DND-41 (cell line): ENCODE measurements at regions not wholly inside any gene's neighbourhood (a gene's known extent, or its start where the extent isn't known, plus 50 kb on each side); places are given as distances from the start of the nearest gene placed in this dataset.

Experiments used
- ATAC-seq: fragments of 200-7000 bp; cut with Tn5 transposase; 3 replicates; pipeline ENCODE4 v1.9.1; 2021; ENCODE audit warnings: low read depth; ENCODE audit not compliant: insufficient read depth
- DNase-seq: peaks from one replicate; pipeline ENCODE4 v3.0.0-alpha.2; 2020
- H2AFZ ChIP-seq: 2 replicates; pipeline ENCODE4 v1.6.0; 2012; ENCODE audit warnings: low read depth, low read length
- H3K27ac ChIP-seq: 2 replicates; pipeline ENCODE4 v1.5.1; 2012; ENCODE audit warnings: low read length, inconsistent platforms
- H3K27me3 ChIP-seq: fragments of 200-600 bp; sonication (generic); 2 replicates; pipeline ENCODE4 v1.6.0; 2012; ENCODE audit warnings: low read length, mild to moderate bottlenecking, inconsistent platforms; ENCODE audit not compliant: insufficient read depth, poor library complexity
- H3K36me3 ChIP-seq: 2 replicates; pipeline ENCODE4 v1.5.1; 2012; ENCODE audit warnings: low read length, inconsistent platforms; ENCODE audit not compliant: insufficient read depth
- H3K4me1 ChIP-seq: 2 replicates; pipeline ENCODE4 v1.5.1; 2012; ENCODE audit warnings: mild to moderate bottlenecking, low read length; ENCODE audit not compliant: insufficient read depth
- H3K4me2 ChIP-seq: 2 replicates; pipeline ENCODE4 v1.6.0; 2012; ENCODE audit warnings: mild to moderate bottlenecking, moderate library complexity, low read length, inconsistent platforms; ENCODE audit not compliant: insufficient read depth
- H3K4me3 ChIP-seq, 2 experiments: fragments of 200-600 bp in 1 of 2; shearing (Covaris generic) in 1 of 2; 2 replicates each; pipeline ENCODE4 v1.5.1; 2012 to 2016; ENCODE audit warnings: inconsistent platforms in 2 of 2, low read length in 2 of 2, mild to moderate bottlenecking in 2 of 2, low read depth in 1 of 2, moderate library complexity in 1 of 2
- H3K79me2 ChIP-seq: 2 replicates; pipeline ENCODE4 v1.6.0; 2012; ENCODE audit warnings: low read length, inconsistent platforms; ENCODE audit not compliant: insufficient read depth
- H3K9ac ChIP-seq: 2 replicates; pipeline ENCODE4 v1.6.0; 2012; ENCODE audit warnings: low read depth, mild to moderate bottlenecking, inconsistent platforms, low read length, moderate library complexity
- H3K9me3 ChIP-seq: 2 replicates; pipeline ENCODE4 v1.5.1; 2012; ENCODE audit warnings: low read length, moderate library complexity, mild to moderate bottlenecking, inconsistent platforms; ENCODE audit not compliant: insufficient read depth, severe bottlenecking
- H4K20me1 ChIP-seq: 2 replicates; pipeline ENCODE4 v1.6.0; 2012; ENCODE audit warnings: low read length; ENCODE audit not compliant: insufficient read depth
- EZH2 ChIP-seq: IDR thresholded peaks from 3 replicates; pipeline ENCODE4 v1.6.1; 2012; ENCODE audit warnings: borderline replicate concordance, low read depth, mild to moderate bottlenecking, moderate library complexity, low read length, inconsistent platforms; ENCODE audit not compliant: severe bottlenecking
- TF ChIP-seq, protein P1 (sequence below): IDR thresholded peaks from 2 replicates; pipeline ENCODE4 v1.5.1; 2012; ENCODE audit warnings: borderline replicate concordance, low read length, moderate library complexity, mild to moderate bottlenecking; ENCODE audit not compliant: poor library complexity, severe bottlenecking; ENCODE audit errors: extremely low read depth

DNA sequence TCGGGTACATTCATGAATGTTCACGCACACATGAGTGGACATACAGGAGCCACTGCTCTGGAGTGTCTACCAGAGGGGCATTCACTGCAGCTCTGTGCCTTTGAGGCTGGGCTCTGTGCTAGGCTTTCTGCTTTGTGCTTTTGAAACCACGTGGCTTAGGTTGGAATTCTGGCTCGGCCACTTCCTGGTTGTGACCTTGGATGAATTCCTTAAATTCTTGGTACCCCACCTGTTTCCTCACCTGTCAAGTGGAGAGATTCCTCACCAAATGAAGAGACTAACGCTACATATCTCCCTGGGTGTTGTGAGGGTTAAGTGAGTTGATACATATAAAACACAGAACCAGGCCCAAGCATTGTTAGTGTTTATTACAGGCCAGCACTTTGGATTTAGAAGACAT is 842.8 kb downstream of the VRK1 start:
- Histone ChIP-seq H3K4me3 (no peak overlapping the region), H3K9ac (no peak overlapping the region), H3K36me3 (no peaks in the 10 kb centered on the region), H3K4me1 (peaks cover 13% of the 10 kb centered on the region), H4K20me1 (no peaks in the 10 kb centered on the region), H3K27ac (no peak overlapping the region; the same call in 1 of the 2 replicates), H3K27me3 (no peaks in the 10 kb centered on the region), H2AFZ (no peak overlapping the region), H3K9me3 (no peaks in the 10 kb centered on the region), H3K79me2 (no peaks in the 10 kb centered on the region), H3K4me2 (no peak overlapping the region)
- DNase-seq (no peak), ATAC-seq (no peak)
- no peak for TF ChIP-seq EZH2
- TF ChIP-seq, protein P1, sequence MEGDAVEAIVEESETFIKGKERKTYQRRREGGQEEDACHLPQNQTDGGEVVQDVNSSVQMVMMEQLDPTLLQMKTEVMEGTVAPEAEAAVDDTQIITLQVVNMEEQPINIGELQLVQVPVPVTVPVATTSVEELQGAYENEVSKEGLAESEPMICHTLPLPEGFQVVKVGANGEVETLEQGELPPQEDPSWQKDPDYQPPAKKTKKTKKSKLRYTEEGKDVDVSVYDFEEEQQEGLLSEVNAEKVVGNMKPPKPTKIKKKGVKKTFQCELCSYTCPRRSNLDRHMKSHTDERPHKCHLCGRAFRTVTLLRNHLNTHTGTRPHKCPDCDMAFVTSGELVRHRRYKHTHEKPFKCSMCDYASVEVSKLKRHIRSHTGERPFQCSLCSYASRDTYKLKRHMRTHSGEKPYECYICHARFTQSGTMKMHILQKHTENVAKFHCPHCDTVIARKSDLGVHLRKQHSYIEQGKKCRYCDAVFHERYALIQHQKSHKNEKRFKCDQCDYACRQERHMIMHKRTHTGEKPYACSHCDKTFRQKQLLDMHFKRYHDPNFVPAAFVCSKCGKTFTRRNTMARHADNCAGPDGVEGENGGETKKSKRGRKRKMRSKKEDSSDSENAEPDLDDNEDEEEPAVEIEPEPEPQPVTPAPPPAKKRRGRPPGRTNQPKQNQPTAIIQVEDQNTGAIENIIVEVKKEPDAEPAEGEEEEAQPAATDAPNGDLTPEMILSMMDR: no peak

DNA sequence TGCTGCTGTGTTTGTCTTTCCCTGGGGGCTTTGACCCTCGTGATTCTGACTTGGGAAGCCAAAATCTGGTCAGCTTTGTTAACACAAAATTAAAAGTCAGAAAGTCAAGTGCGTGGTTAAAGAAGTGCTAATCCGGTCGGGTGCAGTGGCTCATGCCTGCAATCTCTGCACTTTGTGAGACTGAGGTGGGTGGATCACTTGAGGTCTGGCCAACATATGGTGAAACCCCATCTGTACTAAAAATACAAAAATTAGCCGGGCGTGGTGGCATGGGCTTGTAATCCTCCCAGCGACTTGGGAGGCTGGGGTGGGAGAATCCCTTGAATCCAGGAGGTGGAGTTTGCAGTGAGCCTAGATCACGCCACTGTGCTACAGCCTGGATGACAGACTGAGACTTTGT is 844.6 kb downstream of the VRK1 start:
- Histone ChIP-seq H2AFZ (no peak overlapping the region), H3K4me1 (peaks cover 10% of the 10 kb centered on the region), H3K4me3 (no peak overlapping the region), H4K20me1 (no peaks in the 10 kb centered on the region), H3K9me3 (no peaks in the 10 kb centered on the region), H3K27ac (no peak overlapping the region), H3K9ac (no peak overlapping the region), H3K36me3 (no peaks in the 10 kb centered on the region), H3K4me2 (no peak overlapping the region), H3K79me2 (no peaks in the 10 kb centered on the region), H3K27me3 (no peaks in the 10 kb centered on the region)
- no peak for DNase-seq
- TF ChIP-seq EZH2: no peak
- TF ChIP-seq, protein P1: no peak
- 0 out of 3 replicates have a peak, but pooled peaks have one; percentile 31 for ATAC-seq

DNA sequence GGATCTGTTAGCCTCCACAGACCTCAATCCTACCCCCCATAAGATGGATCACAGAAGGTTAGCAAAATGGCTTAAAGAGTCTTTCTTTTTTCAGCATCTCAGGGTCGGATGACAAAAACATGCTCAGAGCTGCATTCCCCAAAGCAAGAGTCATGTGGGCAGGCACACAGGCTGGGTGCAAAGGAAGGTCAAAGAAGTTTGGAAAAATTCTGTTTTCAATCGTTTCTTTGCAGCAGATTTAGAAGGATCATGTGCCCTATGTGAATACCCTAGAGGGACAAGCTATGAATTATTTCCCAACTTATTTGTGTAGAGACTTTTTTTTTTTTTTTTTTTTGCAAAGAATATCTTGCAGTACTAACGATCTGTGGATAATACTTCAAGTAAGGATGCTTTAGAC is 845.4 kb downstream of the VRK1 start:
- H3K9me3 ChIP-seq: no peaks in the 10 kb centered on the region
- peaks cover 6% of the 10 kb centered on the region; the same call in 1 of the 2 replicates for H3K4me1 ChIP-seq
- no peaks in the 10 kb centered on the region for H3K27me3 ChIP-seq
- DNase-seq: no peak
- no peaks in the 10 kb centered on the region for H3K36me3 ChIP-seq
- H4K20me1 ChIP-seq: no peaks in the 10 kb centered on the region
- 0 out of 2 replicates have a peak overlapping the region, but pooled peaks have one; percentile 10 for H2AFZ ChIP-seq
- TF ChIP-seq EZH2: no peak
- TF ChIP-seq, protein P1: no peak
- H3K4me3 ChIP-seq: no peak overlapping the region
- H3K27ac ChIP-seq: no peak overlapping the region
- H3K4me2 ChIP-seq: no peak overlapping the region
- H3K9ac ChIP-seq: no peak overlapping the region
- ATAC-seq: no peak
- H3K79me2 ChIP-seq: no peaks in the 10 kb centered on the region

DNA sequence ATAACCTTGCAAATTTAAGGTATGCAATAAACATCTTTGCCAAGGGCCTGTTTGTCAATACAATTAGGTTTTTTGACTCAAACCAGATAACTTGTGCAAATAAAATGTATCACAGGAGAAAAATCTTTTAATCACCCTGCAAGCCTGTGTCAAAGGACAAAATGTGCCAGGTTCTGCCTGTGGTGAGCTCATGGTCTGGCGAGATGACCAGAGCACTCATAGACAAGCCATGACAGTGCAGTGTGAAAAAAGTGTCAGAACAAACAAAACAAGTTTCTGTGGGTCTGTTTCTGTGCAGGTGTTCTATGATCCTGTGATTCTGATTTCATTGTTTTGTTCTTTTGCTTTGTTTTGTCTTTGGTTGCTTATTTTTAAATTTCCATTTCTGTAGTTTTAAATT is 847.2 kb downstream of the VRK1 start:
- Histone ChIP-seq H3K4me3 (no peak overlapping the region), H3K36me3 (no peaks in the 10 kb centered on the region), H3K27me3 (no peaks in the 10 kb centered on the region), H3K27ac (no peak overlapping the region), H3K4me2 (no peak overlapping the region), H4K20me1 (no peaks in the 10 kb centered on the region), H3K9ac (no peak overlapping the region), H3K4me1 (no peaks in the 10 kb centered on the region), H3K9me3 (no peaks in the 10 kb centered on the region), H2AFZ (no peak overlapping the region), H3K79me2 (no peaks in the 10 kb centered on the region)
- no peak for TF ChIP-seq EZH2
- TF ChIP-seq, protein P1: no peak
- ATAC-seq (no peak), DNase-seq (no peak)
